ENCODE measurements at regions not wholly inside any gene's neighbourhood (a gene's known extent, or its start where the extent isn't known, plus 50 kb on each side); places are given as distances from the start of the nearest gene placed in this dataset.
A peak's percentile ranks its signal among the peaks of the same experiment; 100 is the strongest.

GRCh38 chr1:222465211-222466041 is 82.5 kb downstream of the HHIPL2 start:
- TF ChIP-seq EZH2 (IDR thresholded peaks at IDR 0.05; ENCODE audit: borderline replicate concordance, insufficient read depth, low read length, poor library complexity, severe bottlenecking) (no peak), CTCF (IDR thresholded peaks at IDR 0.05; ENCODE audit: poor library complexity, severe bottlenecking) (peak; percentile 99)

Measured in neural cell (in vitro differentiated cells).